H9 (cell line): ENCODE measurements at regions not wholly inside any gene's neighbourhood (a gene's known extent, or its start where the extent isn't known, plus 50 kb on each side); places are given as distances from the start of the nearest gene placed in this dataset.

Experiments used
- DNase-seq: peaks from one replicate; pipeline ENCODE4 v3.0.0-alpha.2; 2017
- H2AFZ ChIP-seq: one replicate; pipeline ENCODE4 v1.6.1; 2013; ENCODE audit warnings: mild to moderate bottlenecking, low read length, control low read depth, moderate library complexity
- H2AK5ac ChIP-seq: 2 replicates; pipeline ENCODE4 v1.6.1; 2013; ENCODE audit warnings: low read length, control low read depth, mixed read lengths; ENCODE audit not compliant: insufficient read length
- H2BK120ac ChIP-seq: one replicate; pipeline ENCODE4 v1.6.1; 2013; ENCODE audit warnings: low read depth, mild to moderate bottlenecking, low read length, control low read depth, inconsistent platforms; ENCODE audit not compliant: poor library complexity, severe bottlenecking
- H2BK12ac ChIP-seq: 2 replicates; pipeline ENCODE4 v1.6.1; 2013; ENCODE audit warnings: low read length, control low read depth, mixed read lengths, low read depth; ENCODE audit not compliant: insufficient read length
- H2BK15ac ChIP-seq: 2 replicates; pipeline ENCODE4 v1.6.1; 2013; ENCODE audit warnings: low read depth, low read length, control low read depth
- H2BK20ac ChIP-seq: one replicate; pipeline ENCODE4 v1.6.1; 2013; ENCODE audit warnings: low read depth, mild to moderate bottlenecking, low read length, control low read depth, inconsistent platforms; ENCODE audit not compliant: poor library complexity, severe bottlenecking
- H2BK5ac ChIP-seq: 2 replicates; pipeline ENCODE4 v1.6.1; 2013; ENCODE audit warnings: low read length, control low read depth, mixed read lengths; ENCODE audit not compliant: insufficient read length
- H3K14ac ChIP-seq: 2 replicates; pipeline ENCODE4 v1.6.1; 2013; ENCODE audit warnings: low read length, control low read depth; ENCODE audit not compliant: insufficient read depth
- H3K18ac ChIP-seq: 2 replicates; pipeline ENCODE4 v1.6.1; 2013; ENCODE audit warnings: low read depth, mild to moderate bottlenecking, mixed read lengths, low read length, control low read depth; ENCODE audit not compliant: insufficient read length
- H3K23ac ChIP-seq: 2 replicates; pipeline ENCODE4 v1.6.1; 2013; ENCODE audit warnings: low read length, control low read depth, mixed read lengths, low read depth; ENCODE audit not compliant: insufficient read length
- H3K23me2 ChIP-seq: 2 replicates; pipeline ENCODE4 v1.6.1; 2013; ENCODE audit warnings: low read depth, mild to moderate bottlenecking, mixed read lengths, low read length, control low read depth; ENCODE audit not compliant: insufficient read length, poor library complexity, severe bottlenecking
- H3K27ac ChIP-seq: 2 replicates; pipeline ENCODE4 v1.5.1; 2013; ENCODE audit warnings: low read length, control low read depth, mixed read lengths, low read depth; ENCODE audit not compliant: insufficient read length
- H3K27me3 ChIP-seq: 2 replicates; pipeline ENCODE4 v1.6.1; 2013; ENCODE audit warnings: low read length, control low read depth, inconsistent platforms; ENCODE audit not compliant: insufficient read depth
- H3K4ac ChIP-seq: 2 replicates; pipeline ENCODE4 v1.6.1; 2013; ENCODE audit warnings: low read depth, mild to moderate bottlenecking, control low read depth, inconsistent platforms, low read length, moderate library complexity
- H3K4me1 ChIP-seq: 2 replicates; pipeline ENCODE4 v1.6.1; 2013; ENCODE audit warnings: low read length, control low read depth, inconsistent platforms; ENCODE audit not compliant: insufficient read depth
- H3K4me2 ChIP-seq: 2 replicates; pipeline ENCODE4 v1.6.1; 2013; ENCODE audit warnings: low read length, control low read depth, mixed read lengths; ENCODE audit not compliant: insufficient read length, insufficient read depth
- H3K56ac ChIP-seq: 2 replicates; pipeline ENCODE4 v1.6.1; 2013; ENCODE audit warnings: low read depth, mild to moderate bottlenecking, mixed read lengths, low read length, control low read depth; ENCODE audit not compliant: insufficient read length
- H3K79me1 ChIP-seq: 2 replicates; pipeline ENCODE4 v1.6.1; 2013; ENCODE audit warnings: low read depth, mild to moderate bottlenecking, moderate library complexity, low read length, control low read depth, inconsistent platforms; ENCODE audit not compliant: insufficient read depth, poor library complexity, severe bottlenecking
- H3K79me2 ChIP-seq: 2 replicates; pipeline ENCODE4 v1.6.1; 2013; ENCODE audit warnings: low read length, control low read depth, inconsistent platforms; ENCODE audit not compliant: insufficient read depth
- H3K9ac ChIP-seq: 2 replicates; pipeline ENCODE4 v1.6.1; 2013; ENCODE audit warnings: low read length, control low read depth, mixed read lengths; ENCODE audit not compliant: insufficient read length; ENCODE audit errors: extremely low read depth
- H3K9me3 ChIP-seq: one replicate; pipeline ENCODE4 v1.6.1; 2013; ENCODE audit warnings: low read depth, low read length, inconsistent platforms; ENCODE audit not compliant: control insufficient read depth
- H3T11ph ChIP-seq: one replicate; pipeline ENCODE4 v1.6.1; 2013; ENCODE audit warnings: mild to moderate bottlenecking, low read length, control low read depth, inconsistent platforms
- H4K20me1 ChIP-seq: one replicate; pipeline ENCODE4 v1.6.1; 2013; ENCODE audit not compliant: control insufficient read depth, insufficient read length, insufficient read depth
- H4K5ac ChIP-seq: 2 replicates; pipeline ENCODE4 v1.6.1; 2013; ENCODE audit warnings: low read depth, mild to moderate bottlenecking, mixed read lengths, low read length, control low read depth; ENCODE audit not compliant: insufficient read length
- H4K8ac ChIP-seq: replicated peaks from 2 replicates; pipeline ENCODE4 v1.6.1; 2013; ENCODE audit warnings: low read length, control low read depth, mixed read lengths, low read depth; ENCODE audit not compliant: insufficient read length
- H4K91ac ChIP-seq: 2 replicates; pipeline ENCODE4 v1.6.1; 2013; ENCODE audit warnings: low read depth, mild to moderate bottlenecking, moderate library complexity, mixed read lengths, low read length, control low read depth; ENCODE audit not compliant: insufficient read length
- H3K27ac Mint-ChIP-seq, 3 experiments: 2 replicates in 2 of 3; 3 replicates in 1 of 3; pipeline ENCODE4 v1.8.0; 2020 to 2021; ENCODE audit warnings: mixed read lengths in 3 of 3, mild to moderate bottlenecking in 1 of 3, moderate library complexity in 1 of 3
- H3K27me3 Mint-ChIP-seq: 2 replicates; pipeline ENCODE4 v1.8.0; 2021; ENCODE audit warnings: low read depth, mild to moderate bottlenecking, moderate library complexity, mixed read lengths
- H3K36me3 Mint-ChIP-seq, 3 experiments: 2 replicates in 2 of 3; 3 replicates in 1 of 3; pipeline ENCODE4 v1.8.0; 2020 to 2021; ENCODE audit warnings: low read depth in 3 of 3, mixed read lengths in 3 of 3; ENCODE audit not compliant: insufficient read depth in 1 of 3
- H3K4me1 Mint-ChIP-seq, 2 experiments: 2 replicates each; pipeline ENCODE4 v1.8.0; 2020; ENCODE audit warnings: mixed read lengths in 2 of 2
- H3K4me3 Mint-ChIP-seq, 2 experiments: 2 replicates in 1 of 2; 3 replicates in 1 of 2; pipeline ENCODE4 v1.8.0; 2020 to 2021; ENCODE audit warnings: mild to moderate bottlenecking in 2 of 2, mixed read lengths in 2 of 2, moderate library complexity in 1 of 2
- H3K9me3 Mint-ChIP-seq, 2 experiments: 2 replicates in 1 of 2; 3 replicates in 1 of 2; pipeline ENCODE4 v1.8.0; 2020; ENCODE audit warnings: mild to moderate bottlenecking in 2 of 2, mixed read lengths in 2 of 2, moderate library complexity in 1 of 2
- WGBS: extraction: QIAGEN DNeasy Blood & Tissue Kit; methylation state at CpG from one replicate; pipeline ENCODE4 v1.1.7; 2013; ENCODE audit warnings: missing lambda C conversion rate, low lambda C conversion rate, mixed read lengths; ENCODE audit not compliant: insufficient read length; ENCODE audit errors: extremely low coverage; 5-methylcytosine and 5-hydroxymethylcytosine counted together
- TF ChIP-seq, protein P1 (sequence below): fragments of 200-600 bp; sonication (generic); conservative IDR thresholded peaks from 3 replicates; pipeline ENCODE4 v1.8.0; 2021; ENCODE audit warnings: antibody characterized with exemption, mild to moderate bottlenecking

DNA sequence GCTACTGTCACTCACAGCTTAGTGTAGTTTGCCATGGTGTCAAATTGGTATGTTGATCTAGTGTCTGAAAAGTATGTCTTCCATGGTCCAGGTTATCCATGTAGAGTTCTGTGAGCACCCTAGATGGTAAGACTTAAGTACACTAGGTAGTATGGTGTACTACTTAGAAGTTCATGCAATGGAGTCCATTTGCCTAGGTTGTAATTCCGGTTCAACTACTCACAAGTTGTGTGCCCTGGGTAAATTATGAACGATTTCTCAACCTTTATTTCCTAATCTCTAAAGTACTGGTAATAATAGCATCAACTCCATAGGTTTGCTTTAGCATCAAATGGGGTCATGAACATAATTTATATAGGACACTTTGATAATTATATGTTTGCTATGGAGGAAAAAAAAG lies 666.2 kb upstream of the CELF2 start:
- Histone ChIP-seq H3K9me3 (no peaks in the 10 kb centered on the region), H3K27me3 (no peaks in the 10 kb centered on the region), H3K9ac (no peak overlapping the region), H4K8ac (no peak overlapping the region), H4K5ac (no peak overlapping the region), H2BK12ac (no peak overlapping the region), H3K14ac (no peak overlapping the region), H3K4me2 (no peak overlapping the region), H2AK5ac (no peak overlapping the region), H3K4ac (no peak overlapping the region), H4K91ac (no peak overlapping the region), H2AFZ (no peak overlapping the region), H3K79me1 (no peaks in the 10 kb centered on the region), H3K27ac (no peak overlapping the region), H3K23ac (no peak overlapping the region), H2BK120ac (no peak overlapping the region), H3K79me2 (no peaks in the 10 kb centered on the region), H3K18ac (no peak overlapping the region), H2BK20ac (no peak overlapping the region), H2BK15ac (no peak overlapping the region), H3K56ac (no peak overlapping the region), H4K20me1 (no peaks in the 10 kb centered on the region), H2BK5ac (no peak overlapping the region), H3K4me1 (no peaks in the 10 kb centered on the region), H3T11ph (no peak overlapping the region), H3K23me2 (no peaks in the 10 kb centered on the region)
- Mint-ChIP-seq H3K27me3 (no peaks in the 10 kb centered on the region; the same call in 1 of the 2 replicates), H3K27ac (no peak overlapping the region), H3K4me3 (no peak overlapping the region), H3K4me1 (peaks cover 12 to 13% of the 10 kb centered on the region in 2 experiments), H3K36me3 (peaks cover 0 to 2% (median 0%) of the 10 kb centered on the region in 3 experiments; a peak in 1 of 7 replicates), H3K9me3 (no peaks in the 10 kb centered on the region; a peak in 1 of 5 replicates)
- TF ChIP-seq, protein P1, sequence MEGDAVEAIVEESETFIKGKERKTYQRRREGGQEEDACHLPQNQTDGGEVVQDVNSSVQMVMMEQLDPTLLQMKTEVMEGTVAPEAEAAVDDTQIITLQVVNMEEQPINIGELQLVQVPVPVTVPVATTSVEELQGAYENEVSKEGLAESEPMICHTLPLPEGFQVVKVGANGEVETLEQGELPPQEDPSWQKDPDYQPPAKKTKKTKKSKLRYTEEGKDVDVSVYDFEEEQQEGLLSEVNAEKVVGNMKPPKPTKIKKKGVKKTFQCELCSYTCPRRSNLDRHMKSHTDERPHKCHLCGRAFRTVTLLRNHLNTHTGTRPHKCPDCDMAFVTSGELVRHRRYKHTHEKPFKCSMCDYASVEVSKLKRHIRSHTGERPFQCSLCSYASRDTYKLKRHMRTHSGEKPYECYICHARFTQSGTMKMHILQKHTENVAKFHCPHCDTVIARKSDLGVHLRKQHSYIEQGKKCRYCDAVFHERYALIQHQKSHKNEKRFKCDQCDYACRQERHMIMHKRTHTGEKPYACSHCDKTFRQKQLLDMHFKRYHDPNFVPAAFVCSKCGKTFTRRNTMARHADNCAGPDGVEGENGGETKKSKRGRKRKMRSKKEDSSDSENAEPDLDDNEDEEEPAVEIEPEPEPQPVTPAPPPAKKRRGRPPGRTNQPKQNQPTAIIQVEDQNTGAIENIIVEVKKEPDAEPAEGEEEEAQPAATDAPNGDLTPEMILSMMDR, result no peak
- DNase-seq, result no peak
- WGBS, result no CpG with 5 or more reads among the region's 2 CpGs
